Chondrocyte (in vitro differentiated cells): ENCODE measurements at regions not wholly inside any gene's neighbourhood (a gene's known extent, or its start where the extent isn't known, plus 50 kb on each side); places are given as distances from the start of the nearest gene placed in this dataset.

Experiments used
- DNase-seq: peaks from one replicate; pipeline ENCODE4 v3.0.0; 2021; ENCODE audit warnings: mixed read lengths, low spot score
- H3K27ac Mint-ChIP-seq: one replicate; pipeline ENCODE4 v1.8.0; 2021; ENCODE audit warnings: mild to moderate bottlenecking, moderate library complexity, mixed read lengths; ENCODE audit not compliant: unreplicated experiment
- H3K27me3 Mint-ChIP-seq: 2 replicates; pipeline ENCODE4 v1.8.0; 2021; ENCODE audit warnings: low read depth, mixed read lengths
- H3K36me3 Mint-ChIP-seq: 2 replicates; pipeline ENCODE4 v1.8.0; 2021; ENCODE audit warnings: low read depth, mixed read lengths
- H3K4me1 Mint-ChIP-seq: 2 replicates; pipeline ENCODE4 v1.8.0; 2021; ENCODE audit warnings: low read depth, mild to moderate bottlenecking, mixed read lengths
- H3K4me3 Mint-ChIP-seq: one replicate; pipeline ENCODE4 v1.8.0; 2021; ENCODE audit warnings: mild to moderate bottlenecking, moderate library complexity, mixed read lengths; ENCODE audit not compliant: unreplicated experiment
- H3K9me3 Mint-ChIP-seq: 2 replicates; pipeline ENCODE4 v1.8.0; 2021; ENCODE audit warnings: low read depth, mixed read lengths
- CTCF ChIP-seq: fragments of 200-600 bp; sonication (generic); IDR thresholded peaks from 2 replicates; pipeline ENCODE4 v1.5.0; 2021; ENCODE audit warnings: antibody characterized with exemption, mild to moderate bottlenecking, moderate library complexity

DNA sequence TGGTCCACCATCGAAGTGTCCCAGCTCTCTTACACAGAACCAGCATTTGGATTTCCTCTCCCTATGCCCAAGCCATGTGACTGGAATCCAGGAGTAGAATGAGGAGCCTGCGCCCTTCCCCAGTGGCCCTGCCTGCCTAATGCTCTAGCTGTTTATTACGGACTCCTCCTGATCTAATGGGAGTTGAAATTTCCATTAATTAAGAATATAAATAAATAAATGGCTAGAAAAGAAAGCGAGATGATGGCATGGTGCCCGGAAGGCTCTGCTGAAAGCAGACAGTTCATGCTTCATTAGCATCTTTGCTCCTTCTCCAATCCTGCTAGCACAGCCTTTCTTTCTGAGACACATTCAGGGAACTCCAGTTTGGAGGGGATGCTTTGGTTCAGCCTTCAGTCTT is 216.2 kb downstream of the SEC16B start:
- peaks cover 20% of the 10 kb centered on the region for H3K27me3 Mint-ChIP-seq
- H3K27ac Mint-ChIP-seq: no peak overlapping the region
- no peak for TF ChIP-seq CTCF
- H3K36me3 Mint-ChIP-seq: no peaks in the 10 kb centered on the region
- no peak for DNase-seq
- H3K9me3 Mint-ChIP-seq: no peaks in the 10 kb centered on the region
- H3K4me3 Mint-ChIP-seq: no peak overlapping the region
- no peaks in the 10 kb centered on the region for H3K4me1 Mint-ChIP-seq

GRCh38 chr1:177748080-177748801 is 221.6 kb downstream of the SEC16B start:
- no peaks in the 10 kb centered on the region for H3K36me3 Mint-ChIP-seq
- no peaks in the 10 kb centered on the region for H3K4me1 Mint-ChIP-seq
- H3K27ac Mint-ChIP-seq: no peak overlapping the region
- no peak for TF ChIP-seq CTCF
- no peaks in the 10 kb centered on the region for H3K9me3 Mint-ChIP-seq
- H3K27me3 Mint-ChIP-seq: peaks cover 22% of the 10 kb centered on the region
- no peak overlapping the region for H3K4me3 Mint-ChIP-seq
- DNase-seq: no peak

GRCh38 chr1:177746155-177746554 is 223.7 kb downstream of the SEC16B start:
- H3K27ac Mint-ChIP-seq: no peak overlapping the region
- H3K36me3 Mint-ChIP-seq: no peaks in the 10 kb centered on the region
- peaks cover 15% of the 10 kb centered on the region for H3K27me3 Mint-ChIP-seq
- H3K4me3 Mint-ChIP-seq: no peak overlapping the region
- no peak for DNase-seq
- no peaks in the 10 kb centered on the region for H3K4me1 Mint-ChIP-seq
- H3K9me3 Mint-ChIP-seq: no peaks in the 10 kb centered on the region
- no peak for TF ChIP-seq CTCF

DNA sequence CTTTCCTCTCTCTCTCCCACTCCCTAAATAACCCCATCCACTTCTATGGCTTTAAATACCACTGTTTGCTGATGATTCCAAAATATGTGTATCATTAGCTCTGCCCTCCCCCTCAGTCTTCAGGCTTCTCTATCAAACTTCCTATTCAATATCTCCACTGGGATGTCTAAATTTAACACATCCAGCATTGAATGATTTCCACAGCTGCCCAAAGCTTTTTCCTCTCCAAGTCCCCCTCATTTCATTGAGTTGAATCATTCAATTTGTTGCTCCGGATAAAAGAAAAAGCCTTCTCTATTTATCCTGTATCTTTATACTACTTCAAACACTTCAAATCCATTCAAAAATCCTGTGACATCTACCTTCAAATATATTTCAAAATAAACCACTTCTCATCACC is 225.0 kb downstream of the SEC16B start:
- no peak for DNase-seq
- Mint-ChIP-seq H3K27ac (no peak overlapping the region), H3K9me3 (no peaks in the 10 kb centered on the region), H3K4me3 (no peak overlapping the region), H3K27me3 (peaks cover 13% of the 10 kb centered on the region), H3K4me1 (no peaks in the 10 kb centered on the region), H3K36me3 (no peaks in the 10 kb centered on the region)
- no peak for TF ChIP-seq CTCF

DNA sequence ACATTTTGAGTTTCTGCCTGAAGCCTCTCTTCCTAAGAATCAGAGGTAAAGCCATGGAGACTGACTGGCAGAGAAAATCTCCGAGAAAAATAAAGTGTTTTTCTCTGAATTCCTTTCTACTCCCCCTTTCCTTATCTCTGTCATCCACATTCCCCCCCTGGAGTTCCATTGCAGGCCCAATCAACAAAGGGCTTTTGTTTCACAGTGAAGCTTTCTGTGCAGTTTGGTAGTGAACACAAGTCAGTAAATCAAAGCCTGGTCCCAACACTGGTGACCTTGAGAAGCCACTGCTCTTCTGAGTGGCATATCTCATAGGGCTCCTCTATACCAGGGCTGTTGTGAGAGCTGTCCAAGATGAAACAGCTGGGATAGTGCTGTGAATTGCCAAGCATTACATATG is 228.4 kb downstream of the SEC16B start:
- no peak for TF ChIP-seq CTCF
- Mint-ChIP-seq H3K27ac (no peak overlapping the region), H3K36me3 (no peaks in the 10 kb centered on the region), H3K4me3 (no peak overlapping the region), H3K27me3 (peaks cover 13% of the 10 kb centered on the region), H3K4me1 (no peaks in the 10 kb centered on the region), H3K9me3 (no peaks in the 10 kb centered on the region)
- DNase-seq: no peak
